HCT116 (cell line): ENCODE measurements at regions not wholly inside any gene's neighbourhood (a gene's known extent, or its start where the extent isn't known, plus 50 kb on each side); places are given as distances from the start of the nearest gene placed in this dataset.
"Not testable (repeated sequence)": the region's sequence is repeated elsewhere in the genome, so short reads cannot be mapped to it uniquely, and the experiment has no call there.

ENCODE experiments used
- ATAC-seq: fragments of 200-7000 bp; cut with Tn5 transposase; 2 replicates; pipeline ENCODE4 v1.9.1; 2020; ENCODE audit warnings: mild to moderate bottlenecking, moderate library complexity
- BruUV-seq: library from RNA; stranded (reverse); fragments of 400-500 nt; replicated peaks from 2 replicates; lab custom pipeline; 2021; lab: Mats Ljungman, UMichigan
- CTCF ChIA-PET: fragments of 300-600 bp; sonication (Branson Sonifier 250); formaldehyde crosslinking; loops from one replicate; lab custom pipeline; 2021; ENCODE audit warnings: antibody characterized with exemption; lab: Charles Lee
- POLR2A ChIA-PET: fragments of 300-600, 350-600 bp; sonication (Branson Sonifier 250); formaldehyde crosslinking; loops from one replicate; lab custom pipeline; 2021; ENCODE audit warnings: antibody characterized with exemption; lab: Charles Lee
- RAD21 ChIA-PET, 2 experiments: fragments of 300-600 bp; sonication (Branson Sonifier 250); formaldehyde crosslinking; loops; one replicate each; lab custom pipeline; 2023; ENCODE audit warnings: low total read pairs in 2 of 2; ENCODE audit not compliant: uncharacterized antibody in 2 of 2, unreplicated experiment in 2 of 2, low non-redundant PET in 1 of 2; lab: Charles Lee
- DNase-seq: peaks from one replicate; pipeline ENCODE4 v3.0.0-alpha.2; 2010; ENCODE audit warnings: low read depth, low spot score
- H2AFZ ChIP-seq: fragments of 200-600 bp; shearing (Covaris generic), sonication (generic); 2 replicates; pipeline ENCODE4 v1.6.1; 2017; ENCODE audit warnings: low read depth, mixed run types, mixed read lengths, antibody characterized with exemption, low read length; ENCODE audit not compliant: poor library complexity, severe bottlenecking
- H3K27ac ChIP-seq: 2 replicates; pipeline ENCODE4 v1.5.1; 2012; ENCODE audit warnings: low read depth, low read length
- H3K27me3 ChIP-seq: fragments of 200-600 bp; sonication (generic); 2 replicates; pipeline ENCODE4 v1.6.1; 2016; ENCODE audit warnings: mixed run types, low read length, mixed read lengths; ENCODE audit not compliant: insufficient read depth
- H3K36me3 ChIP-seq, 2 experiments: fragments of 200-500 bp in 1 of 2; fragments of 200-600 bp in 1 of 2; sonication (Bioruptor generic) in 1 of 2; sonication (generic) in 1 of 2; 2 replicates each; pipeline versions ENCODE4 v1.5.1 to v1.6.1; 2014 to 2016; ENCODE audit warnings: low read length in 2 of 2, inconsistent platforms in 1 of 2, mixed read lengths in 1 of 2, mixed run types in 1 of 2; ENCODE audit not compliant: insufficient read depth in 2 of 2, control insufficient read depth in 1 of 2
- H3K4me1 ChIP-seq, 2 experiments: fragments of 200-600 bp in 1 of 2; sonication (generic) in 1 of 2; 2 replicates each; pipeline versions ENCODE4 v1.5.1 to v1.6.1; 2012 to 2017; ENCODE audit warnings: low read length in 2 of 2, inconsistent platforms in 1 of 2, mild to moderate bottlenecking in 1 of 2, mixed read lengths in 1 of 2, mixed run types in 1 of 2, moderate library complexity in 1 of 2; ENCODE audit not compliant: insufficient read depth in 2 of 2, control insufficient read depth in 1 of 2
- H3K4me2 ChIP-seq: fragments of 200-600 bp; sonication (generic); 2 replicates; pipeline ENCODE4 v1.6.1; 2017; ENCODE audit warnings: mixed run types, low read length, mixed read lengths
- H3K4me3 ChIP-seq, 2 experiments: fragments of 200-600 bp in 1 of 2; sonication (generic) in 1 of 2; replicated peaks in 1 of 2; 2 replicates each; pipeline ENCODE4 v1.5.1; 2011 to 2016; ENCODE audit warnings: low read length in 2 of 2, control low read depth in 1 of 2, low read depth in 1 of 2, mild to moderate bottlenecking in 1 of 2, mixed read lengths in 1 of 2, mixed run types in 1 of 2
- H3K79me2 ChIP-seq: fragments of 200-600 bp; sonication (generic); 2 replicates; pipeline ENCODE4 v1.6.1; 2017; ENCODE audit warnings: mild to moderate bottlenecking, mixed run types, low read length, moderate library complexity, mixed read lengths; ENCODE audit not compliant: insufficient read depth
- H3K9ac ChIP-seq: fragments of 200-600 bp; sonication (generic); 2 replicates; pipeline ENCODE4 v1.6.1; 2016; ENCODE audit warnings: low read length, mixed read lengths
- H3K9me2 ChIP-seq: fragments of 200-600 bp; sonication (generic), shearing (Covaris generic); 2 replicates; pipeline ENCODE4 v1.6.1; 2017; ENCODE audit warnings: mixed run types, mild to moderate bottlenecking, moderate library complexity; ENCODE audit not compliant: insufficient read depth
- H3K9me3 ChIP-seq, 2 experiments: fragments of 200-500 bp in 1 of 2; fragments of 200-600 bp in 1 of 2; sonication (Bioruptor generic) in 1 of 2; sonication (generic) in 1 of 2; 2 replicates each; pipeline ENCODE4 v1.6.1; 2014 to 2017; ENCODE audit warnings: low read length in 2 of 2, mixed read lengths in 2 of 2, inconsistent platforms in 1 of 2, low read depth in 1 of 2, mild to moderate bottlenecking in 1 of 2, mixed run types in 1 of 2, moderate library complexity in 1 of 2; ENCODE audit not compliant: control insufficient read depth in 1 of 2, insufficient read depth in 1 of 2
- H4K20me1 ChIP-seq: fragments of 200-600 bp; sonication (generic), shearing (Covaris generic); 2 replicates; pipeline ENCODE4 v1.6.1; 2017; ENCODE audit warnings: mixed run types, mild to moderate bottlenecking, moderate library complexity; ENCODE audit not compliant: insufficient read depth
- ATF3 ChIP-seq: IDR thresholded peaks from 2 replicates; pipeline ENCODE4 v1.6.1; 2012
- CBX3 ChIP-seq: IDR thresholded peaks from 2 replicates; pipeline ENCODE4 v1.6.1; 2012; ENCODE audit warnings: low read depth
- CTCF ChIP-seq, 3 experiments: fragments of 200-600 bp in 1 of 3; sonication (generic) in 1 of 3; IDR thresholded peaks in 2 of 3; conservative IDR thresholded peaks in 1 of 3; 2 replicates each; pipeline ENCODE4 v1.5.1; 2012 to 2017; ENCODE audit warnings: low read depth in 2 of 3, low read length in 2 of 3, antibody characterized with exemption in 1 of 3, borderline replicate concordance in 1 of 3, control low read depth in 1 of 3, mild to moderate bottlenecking in 1 of 3, mixed read lengths in 1 of 3, mixed run types in 1 of 3, moderate library complexity in 1 of 3; ENCODE audit not compliant: insufficient read depth in 1 of 3
- ELF1 ChIP-seq: IDR thresholded peaks from 2 replicates; pipeline ENCODE4 v1.6.1; 2012; ENCODE audit warnings: low read depth, borderline replicate concordance
- EZH2 ChIP-seq: fragments of 200-600 bp; sonication (generic); IDR thresholded peaks from 2 replicates; pipeline ENCODE4 v1.6.1; 2017; ENCODE audit warnings: antibody characterized with exemption, mixed run types
- MAX ChIP-seq: IDR thresholded peaks from 2 replicates; pipeline ENCODE4 v1.6.1; 2012
- POLR2A ChIP-seq: IDR thresholded peaks from 2 replicates; pipeline ENCODE4 v1.7.0; 2011; ENCODE audit warnings: borderline replicate concordance; ENCODE audit not compliant: insufficient read depth, insufficient read length; ENCODE audit errors: extremely low read depth
- RAD21 ChIP-seq: IDR thresholded peaks from 2 replicates; pipeline ENCODE4 v1.6.1; 2012; ENCODE audit warnings: low read depth, mild to moderate bottlenecking
- SIN3A ChIP-seq: IDR thresholded peaks from 2 replicates; pipeline ENCODE4 v1.6.1; 2012; ENCODE audit warnings: low read depth
- TCF7L2 ChIP-seq: IDR thresholded peaks from 2 replicates; pipeline ENCODE4 v1.7.0; 2011; ENCODE audit warnings: borderline replicate concordance, inconsistent platforms; ENCODE audit not compliant: insufficient read depth, insufficient read length; ENCODE audit errors: extremely low read depth
- YY1 ChIP-seq: IDR thresholded peaks from 2 replicates; pipeline ENCODE4 v1.6.1; 2011; ENCODE audit warnings: low read length, low read depth, moderate library complexity, mild to moderate bottlenecking; ENCODE audit not compliant: insufficient replicate concordance; ENCODE audit errors: extremely low read depth
- intact Hi-C: fragments of 100-400 bp; cut with micrococcal nuclease; formaldehyde crosslinking; loops from 2 replicates; pipeline ENCODE4 v1.10.0; 2022

GRCh38 chr6:27531772-27532459 lies 59.0 kb upstream of the ZNF184 start:
- no peaks in the 10 kb centered on the region for H3K36me3 ChIP-seq
- peak; percentile 59 for TF ChIP-seq TCF7L2
- no peak for TF ChIP-seq POLR2A
- peak; percentile 91 for TF ChIP-seq ATF3
- TF ChIP-seq ELF1, result no peak
- no peak for TF ChIP-seq CTCF (IDR thresholded peaks at IDR 0.05 in 2 of 3, conservative IDR thresholded peaks at IDR 0.05 in 1 of 3; ENCODE audit: borderline replicate concordance in 1 of 3, insufficient read depth in 1 of 3, low read depth in 2 of 3, low read length in 2 of 3)
- TF ChIP-seq SIN3A, result peak; percentile 38; the same call in 1 of the 2 replicates
- no peak; the same call in 1 of the 2 replicates for TF ChIP-seq RAD21
- peak; percentile 17 for TF ChIP-seq YY1
- no peak for TF ChIP-seq EZH2
- no peak for TF ChIP-seq MAX
- peak; percentile 77; the same call in 1 of the 2 replicates for TF ChIP-seq CBX3
- H3K27ac ChIP-seq, result peak overlapping the region; percentile 54; the same call in 1 of the 2 replicates
- intact Hi-C loops, result loop anchor here (2.0 to 5.0 kb wide), 2 partner anchors 13 to 70 kb away; no protein-coding TSS in a partner anchor
- no peaks in the 10 kb centered on the region for H3K79me2 ChIP-seq
- no peaks in the 10 kb centered on the region for H3K27me3 ChIP-seq
- ChIA-PET CTCF (interaction anchor here (0.8 to 2.0 kb wide), 4 partner anchors 13 to 220 kb away, joined by 3 to 7 read pairs (median 4); no protein-coding TSS in a partner anchor), POLR2A (interaction anchor here (0.8 kb wide), 2 partner anchors 9 to 14 kb away, joined by 3 to 4 read pairs; no protein-coding TSS in a partner anchor), RAD21 (interaction anchor here in 1 of 2 experiments (1.0 kb wide), 1 partner anchor 30 kb away, joined by 4 read pairs; no protein-coding TSS in a partner anchor)
- no TSS peak for BruUV-seq
- peak overlapping the region in 1 of 2 experiments; percentile 49; a peak in 2 of 4 replicates for H3K4me3 ChIP-seq
- H4K20me1 ChIP-seq, result no peaks in the 10 kb centered on the region
- peak overlapping the region; percentile 55 for H2AFZ ChIP-seq
- no peaks in the 10 kb centered on the region for H3K9me2 ChIP-seq
- peak overlapping the region; percentile 75 for H3K4me2 ChIP-seq
- no peaks in the 10 kb centered on the region for H3K9me3 ChIP-seq
- peak; percentile 70 for ATAC-seq
- peak; percentile 79 for DNase-seq
- H3K9ac ChIP-seq, result peak overlapping the region; percentile 33; the same call in 1 of the 2 replicates
- H3K4me1 ChIP-seq, result peaks cover 21 to 33% of the 10 kb centered on the region in 2 experiments

- H3K36me3 ChIP-seq, H3K27ac ChIP-seq, H3K79me2 ChIP-seq, ATAC-seq, H3K4me2 ChIP-seq, H3K9me3 ChIP-seq, H2AFZ ChIP-seq, CTCF ChIA-PET, RAD21 ChIA-PET, H4K20me1 ChIP-seq, POLR2A ChIA-PET, H3K9me2 ChIP-seq, DNase-seq, H3K27me3 ChIP-seq, H3K9ac ChIP-seq, H3K4me3 ChIP-seq, BruUV-seq: not testable (repeated sequence)
- intact Hi-C loops, result loop anchor here (5.0 kb wide), 1 partner anchor 73 kb away; no protein-coding TSS in a partner anchor
- H3K4me1 ChIP-seq, result peaks cover 21 to 29% of the 10 kb centered on the region in 2 experiments
Measured at GRCh38 chr6:27529796-27530195, 56.9 kb upstream of the ZNF184 start.
